ENCODE measurements at regions not wholly inside any gene's neighbourhood (a gene's known extent, or its start where the extent isn't known, plus 50 kb on each side); places are given as distances from the start of the nearest gene placed in this dataset.

- no peak for DNase-seq
These were observed 1138.1 kb downstream of the ARAP2 start for GRCh38 chr4:35106091-35106734.

- DNase-seq: no peak
These were observed 1120.2 kb downstream of the ARAP2 start for GRCh38 chr4:35124106-35124505.

- DNase-seq: peak; percentile 70
These were observed 1118.2 kb downstream of the ARAP2 start for GRCh38 chr4:35125995-35126712.

GRCh38 chr4:35138449-35138848 is 1105.9 kb downstream of the ARAP2 start:
- DNase-seq: no peak

- DNase-seq: no peak
These were observed 1096.6 kb downstream of the ARAP2 start for GRCh38 chr4:35147761-35148160.

- DNase-seq: no peak
These were observed 1092.3 kb downstream of the ARAP2 start for GRCh38 chr4:35151816-35152572.

GRCh38 chr4:35163168-35163567 is 1081.1 kb downstream of the ARAP2 start:
- DNase-seq: no peak

GRCh38 chr4:35164063-35164462 is 1080.3 kb downstream of the ARAP2 start:
- DNase-seq: no peak

GRCh38 chr4:35166466-35166865 is 1077.8 kb downstream of the ARAP2 start:
- DNase-seq: no peak

- DNase-seq: no peak
These were observed 1076.9 kb downstream of the ARAP2 start for GRCh38 chr4:35167385-35167784.

GRCh38 chr4:35175487-35175886 is 1068.8 kb downstream of the ARAP2 start:
- no peak for DNase-seq

- DNase-seq: no peak
These were observed 1068.4 kb downstream of the ARAP2 start for GRCh38 chr4:35175894-35176293.

- DNase-seq: no peak
These were observed 1061.9 kb downstream of the ARAP2 start for GRCh38 chr4:35182451-35182850.

- DNase-seq: no peak
These were observed 1054.2 kb downstream of the ARAP2 start for GRCh38 chr4:35189988-35190613.

- no peak for DNase-seq
These were observed 1042.9 kb downstream of the ARAP2 start for GRCh38 chr4:35201403-35201802.

- DNase-seq: no peak
These were observed 1027.7 kb downstream of the ARAP2 start for GRCh38 chr4:35216636-35217035.

- no peak for DNase-seq
These were observed 1027.0 kb downstream of the ARAP2 start for GRCh38 chr4:35217331-35217730.

GRCh38 chr4:35228313-35228712 is 1016.0 kb downstream of the ARAP2 start:
- no peak for DNase-seq

GRCh38 chr4:35229021-35229420 is 1015.3 kb downstream of the ARAP2 start:
- DNase-seq: no peak

- no peak for DNase-seq
These were observed 1006.4 kb downstream of the ARAP2 start for GRCh38 chr4:35237924-35238323.

- no peak for DNase-seq
These were observed 1005.5 kb downstream of the ARAP2 start for GRCh38 chr4:35238793-35239192.

GRCh38 chr4:35246493-35246892 is 997.8 kb downstream of the ARAP2 start:
- DNase-seq: no peak

GRCh38 chr4:35247047-35247446 is 997.3 kb downstream of the ARAP2 start:
- no peak for DNase-seq

- no peak for DNase-seq
These were observed 994.0 kb downstream of the ARAP2 start for GRCh38 chr4:35250331-35250730.
